GM23248 (cell line): ENCODE measurements at regions not wholly inside any gene's neighbourhood (a gene's known extent, or its start where the extent isn't known, plus 50 kb on each side); places are given as distances from the start of the nearest gene placed in this dataset.

Experiments
- EZH2 ChIP-seq: fragments of 200-600 bp; sonication (generic); IDR thresholded peaks from 2 replicates; pipeline ENCODE4 v1.6.1; 2018; ENCODE audit warnings: antibody characterized with exemption, mild to moderate bottlenecking; ENCODE audit not compliant: insufficient read depth, poor library complexity, severe bottlenecking
- EZH2phosphoT487 ChIP-seq: fragments of 200-600 bp; sonication (generic); IDR thresholded peaks from 2 replicates; pipeline ENCODE4 v1.6.1; 2018; ENCODE audit warnings: antibody characterized with exemption, moderate library complexity, mild to moderate bottlenecking, low read depth; ENCODE audit not compliant: insufficient read depth

DNA sequence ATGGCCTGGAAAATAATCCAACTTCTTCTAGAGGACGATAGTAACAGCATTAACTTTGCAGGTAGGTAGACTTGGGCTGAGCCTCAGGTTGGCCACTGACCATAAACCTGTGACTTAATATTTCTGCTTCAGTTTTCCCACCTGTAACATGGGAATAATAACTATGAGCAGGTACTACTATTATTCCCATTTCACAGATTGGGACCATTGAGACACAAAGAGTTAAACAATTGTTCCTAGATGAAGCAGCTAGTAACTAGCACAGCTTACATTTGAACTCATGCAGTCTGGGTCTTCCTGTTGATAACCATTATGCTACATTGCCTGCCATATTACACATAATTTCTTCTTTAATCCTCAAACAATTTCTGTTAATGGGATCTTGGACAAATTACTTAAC is 217.7 kb downstream of the NUAK1 start:
- TF ChIP-seq EZH2 (no peak), EZH2phosphoT487 (no peak)
